AG10803 (cell line): ENCODE measurements at regions not wholly inside any gene's neighbourhood (a gene's known extent, or its start where the extent isn't known, plus 50 kb on each side); places are given as distances from the start of the nearest gene placed in this dataset.

Source experiments
- DNase-seq: peaks from one replicate; pipeline ENCODE4 v3.0.0; 2010; ENCODE audit warnings: low read depth
- H3K4me3 ChIP-seq: 2 replicates; pipeline ENCODE4 v1.5.1; 2011; ENCODE audit warnings: mild to moderate bottlenecking, low read length, control low read depth
- TF ChIP-seq, protein P1 (sequence below): conservative IDR thresholded peaks from 2 replicates; pipeline ENCODE4 v1.5.1; 2011; ENCODE audit warnings: mild to moderate bottlenecking, low read length, control low read depth, inconsistent platforms

- no peak overlapping the region for H3K4me3 ChIP-seq
- DNase-seq, result no peak
- TF ChIP-seq, protein P1, sequence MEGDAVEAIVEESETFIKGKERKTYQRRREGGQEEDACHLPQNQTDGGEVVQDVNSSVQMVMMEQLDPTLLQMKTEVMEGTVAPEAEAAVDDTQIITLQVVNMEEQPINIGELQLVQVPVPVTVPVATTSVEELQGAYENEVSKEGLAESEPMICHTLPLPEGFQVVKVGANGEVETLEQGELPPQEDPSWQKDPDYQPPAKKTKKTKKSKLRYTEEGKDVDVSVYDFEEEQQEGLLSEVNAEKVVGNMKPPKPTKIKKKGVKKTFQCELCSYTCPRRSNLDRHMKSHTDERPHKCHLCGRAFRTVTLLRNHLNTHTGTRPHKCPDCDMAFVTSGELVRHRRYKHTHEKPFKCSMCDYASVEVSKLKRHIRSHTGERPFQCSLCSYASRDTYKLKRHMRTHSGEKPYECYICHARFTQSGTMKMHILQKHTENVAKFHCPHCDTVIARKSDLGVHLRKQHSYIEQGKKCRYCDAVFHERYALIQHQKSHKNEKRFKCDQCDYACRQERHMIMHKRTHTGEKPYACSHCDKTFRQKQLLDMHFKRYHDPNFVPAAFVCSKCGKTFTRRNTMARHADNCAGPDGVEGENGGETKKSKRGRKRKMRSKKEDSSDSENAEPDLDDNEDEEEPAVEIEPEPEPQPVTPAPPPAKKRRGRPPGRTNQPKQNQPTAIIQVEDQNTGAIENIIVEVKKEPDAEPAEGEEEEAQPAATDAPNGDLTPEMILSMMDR, result no peak
Measured at GRCh38 chr14:43369710-43370564, 1137.1 kb downstream of the FSCB start.

- TF ChIP-seq, protein P1, result no peak
- no peak overlapping the region for H3K4me3 ChIP-seq
- no peak for DNase-seq
Measured at GRCh38 chr14:43362586-43362985, 1144.5 kb downstream of the FSCB start.

GRCh38 chr14:43361751-43362150, 1145.3 kb downstream of the FSCB start:
- DNase-seq, result no peak
- TF ChIP-seq, protein P1, result no peak
- H3K4me3 ChIP-seq, result no peak overlapping the region

GRCh38 chr14:43360239-43360638, 1146.8 kb downstream of the FSCB start:
- no peak for DNase-seq
- TF ChIP-seq, protein P1, result no peak
- H3K4me3 ChIP-seq, result no peak overlapping the region

GRCh38 chr14:43359317-43359716, 1147.8 kb downstream of the FSCB start:
- TF ChIP-seq, protein P1, result no peak
- no peak overlapping the region for H3K4me3 ChIP-seq
- DNase-seq, result no peak

DNA sequence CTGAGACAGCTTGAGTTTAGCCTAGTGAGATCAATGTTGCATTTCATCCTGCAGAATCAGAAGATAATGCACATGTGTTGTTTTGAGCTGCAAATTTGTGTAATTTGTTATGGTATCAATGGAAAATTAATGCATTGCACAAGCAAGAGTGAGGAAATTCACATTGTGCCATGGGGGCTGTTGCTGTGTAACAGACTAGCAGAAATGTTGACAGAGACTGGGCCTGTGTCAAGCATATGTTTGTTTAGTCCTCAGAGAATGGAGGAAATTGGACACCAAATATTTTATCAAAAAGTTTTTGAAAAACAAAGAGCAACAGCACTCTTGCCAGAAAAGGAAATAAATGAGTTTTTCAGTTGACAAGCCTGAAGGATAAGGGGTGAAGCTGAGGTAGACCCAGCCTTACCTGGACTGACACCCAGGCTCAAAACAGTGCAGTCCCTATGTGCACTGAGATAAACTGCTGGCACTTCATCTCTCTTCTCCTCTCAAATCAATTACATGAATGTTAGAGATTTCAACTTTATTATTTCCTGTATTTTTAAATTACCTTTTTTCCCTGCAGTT, 1150.0 kb downstream of the FSCB start:
- DNase-seq, result no peak
- TF ChIP-seq, protein P1, result no peak
- no peak overlapping the region for H3K4me3 ChIP-seq

GRCh38 chr14:43356382-43356781, 1150.7 kb downstream of the FSCB start:
- DNase-seq, result no peak
- H3K4me3 ChIP-seq, result no peak overlapping the region
- TF ChIP-seq, protein P1, result no peak
